DOHH2 (cell line): ENCODE measurements at regions not wholly inside any gene's neighbourhood (a gene's known extent, or its start where the extent isn't known, plus 50 kb on each side); places are given as distances from the start of the nearest gene placed in this dataset.

ENCODE experiments used
- CTCF ChIP-seq: fragments of 200-600 bp; sonication (generic); IDR thresholded peaks from one replicate; pipeline ENCODE4 v1.5.1; 2014; ENCODE audit warnings: antibody characterized with exemption, mild to moderate bottlenecking, low read depth, low read length; ENCODE audit not compliant: poor library complexity, severe bottlenecking
- EZH2phosphoT487 ChIP-seq: fragments of 200-600 bp; sonication (generic); IDR thresholded peaks from 2 replicates; pipeline ENCODE4 v1.6.1; 2017; ENCODE audit warnings: borderline replicate concordance, mild to moderate bottlenecking, antibody characterized with exemption, low read length, moderate library complexity, mixed read lengths

GRCh38 chr3:89571298-89571697, 463.9 kb downstream of the EPHA3 start:
- TF ChIP-seq CTCF (no peak), EZH2phosphoT487 (no peak)
